ENCODE measurements at regions not wholly inside any gene's neighbourhood (a gene's known extent, or its start where the extent isn't known, plus 50 kb on each side); places are given as distances from the start of the nearest gene placed in this dataset.

DNA sequence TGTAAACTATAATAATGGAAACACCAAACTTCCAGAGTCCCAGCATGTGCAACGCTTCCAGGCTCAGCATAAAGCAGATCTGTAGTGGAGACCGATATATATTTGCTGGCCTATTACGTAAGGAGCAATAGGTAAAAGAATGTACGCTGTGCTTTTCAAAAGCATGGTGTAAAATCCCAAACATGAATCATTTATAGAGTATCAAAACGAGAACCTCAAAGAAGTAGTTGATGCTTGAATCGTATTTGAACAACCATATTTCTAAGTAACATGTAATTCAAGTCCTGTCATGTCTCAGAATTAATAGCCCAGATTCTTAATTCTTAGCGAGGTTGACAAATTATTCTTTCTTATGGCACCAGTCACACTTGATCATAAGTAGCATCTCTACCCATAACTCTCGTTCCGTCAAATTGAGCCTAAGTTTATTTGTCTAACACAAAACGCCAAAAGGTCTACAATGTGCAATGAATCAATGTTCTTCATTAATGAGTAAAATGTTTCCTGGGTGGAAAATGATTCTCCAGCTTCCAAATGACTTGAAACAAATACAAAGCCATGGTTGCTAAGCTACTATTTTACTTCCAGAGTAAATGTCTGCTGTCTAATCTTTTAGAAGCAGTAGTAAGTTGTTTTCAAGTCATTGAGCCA lies 811.5 kb upstream of the FRG1 start:
- TF ChIP-seq EZH2 (optimal IDR thresholded peaks at IDR 0.05; ENCODE audit: low read depth, low read length) (no peak), EZH2phosphoT487 (IDR thresholded peaks at IDR 0.05; ENCODE audit: low read length) (no peak)
- TF ChIP-seq, protein P1, sequence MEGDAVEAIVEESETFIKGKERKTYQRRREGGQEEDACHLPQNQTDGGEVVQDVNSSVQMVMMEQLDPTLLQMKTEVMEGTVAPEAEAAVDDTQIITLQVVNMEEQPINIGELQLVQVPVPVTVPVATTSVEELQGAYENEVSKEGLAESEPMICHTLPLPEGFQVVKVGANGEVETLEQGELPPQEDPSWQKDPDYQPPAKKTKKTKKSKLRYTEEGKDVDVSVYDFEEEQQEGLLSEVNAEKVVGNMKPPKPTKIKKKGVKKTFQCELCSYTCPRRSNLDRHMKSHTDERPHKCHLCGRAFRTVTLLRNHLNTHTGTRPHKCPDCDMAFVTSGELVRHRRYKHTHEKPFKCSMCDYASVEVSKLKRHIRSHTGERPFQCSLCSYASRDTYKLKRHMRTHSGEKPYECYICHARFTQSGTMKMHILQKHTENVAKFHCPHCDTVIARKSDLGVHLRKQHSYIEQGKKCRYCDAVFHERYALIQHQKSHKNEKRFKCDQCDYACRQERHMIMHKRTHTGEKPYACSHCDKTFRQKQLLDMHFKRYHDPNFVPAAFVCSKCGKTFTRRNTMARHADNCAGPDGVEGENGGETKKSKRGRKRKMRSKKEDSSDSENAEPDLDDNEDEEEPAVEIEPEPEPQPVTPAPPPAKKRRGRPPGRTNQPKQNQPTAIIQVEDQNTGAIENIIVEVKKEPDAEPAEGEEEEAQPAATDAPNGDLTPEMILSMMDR (IDR thresholded peaks at IDR 0.05; ENCODE audit: low read length) = no peak
- no peaks in the 10 kb centered on the region for H3K9me2 ChIP-seq (replicated peaks; ENCODE audit: insufficient read depth, low read length)
- no peak for DNase-seq
- no peaks in the 10 kb centered on the region for H3K4me1 ChIP-seq (ENCODE audit: low read length)
- no peak overlapping the region for H3K4me3 ChIP-seq (ENCODE audit: low read length)
- no peaks in the 10 kb centered on the region for H3K36me3 ChIP-seq (replicated peaks; ENCODE audit: insufficient read depth, low read length)
- no peaks in the 10 kb centered on the region for H3K79me2 ChIP-seq (ENCODE audit: low read length)
- no peaks in the 10 kb centered on the region for H4K20me1 ChIP-seq (ENCODE audit: insufficient read depth, low read length)
- H3K9me3 ChIP-seq (replicated peaks; ENCODE audit: insufficient read depth, low read length) = no peaks in the 10 kb centered on the region
- H3F3A ChIP-seq (ENCODE audit: insufficient read depth, low read length) = no peaks in the 10 kb centered on the region
- no peak overlapping the region for H3K27ac ChIP-seq (ENCODE audit: low read length)
- no peak overlapping the region for H3K4me2 ChIP-seq (ENCODE audit: low read depth, low read length)
- H3K27me3 ChIP-seq (replicated peaks; ENCODE audit: insufficient read depth, low read length) = no peaks in the 10 kb centered on the region
- no peak overlapping the region for H3K9ac ChIP-seq (ENCODE audit: low read length)
- no peak overlapping the region for H2AFZ ChIP-seq (ENCODE audit: low read length)

DNA sequence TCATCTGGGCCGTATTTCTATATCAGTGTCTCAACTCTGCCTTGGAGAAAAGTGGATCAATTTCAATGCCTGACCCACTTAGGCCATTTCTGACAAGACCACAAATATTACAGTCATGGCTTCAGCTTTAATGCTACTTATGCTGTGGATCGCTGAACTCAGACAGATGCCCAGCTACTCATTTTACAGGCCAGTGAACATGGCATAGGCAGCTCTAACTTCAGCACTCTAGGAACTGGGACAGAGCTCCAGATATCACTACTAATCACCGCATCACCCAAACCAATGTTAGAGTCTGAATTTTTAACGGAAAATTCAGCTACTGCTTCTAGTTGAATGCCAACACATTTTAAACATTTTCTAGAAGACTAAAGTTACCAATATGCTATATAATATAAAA lies 809.6 kb upstream of the FRG1 start:
- no peaks in the 10 kb centered on the region for H3K9me3 ChIP-seq (replicated peaks; ENCODE audit: insufficient read depth, low read length)
- H3K36me3 ChIP-seq (replicated peaks; ENCODE audit: insufficient read depth, low read length) = no peaks in the 10 kb centered on the region
- TF ChIP-seq, protein P1 (IDR thresholded peaks at IDR 0.05; ENCODE audit: low read length) = no peak
- TF ChIP-seq EZH2 (optimal IDR thresholded peaks at IDR 0.05; ENCODE audit: low read depth, low read length) = no peak
- no peak for TF ChIP-seq EZH2phosphoT487 (IDR thresholded peaks at IDR 0.05; ENCODE audit: low read length)
- H3K9me2 ChIP-seq (replicated peaks; ENCODE audit: insufficient read depth, low read length) = no peaks in the 10 kb centered on the region
- H3K27me3 ChIP-seq (replicated peaks; ENCODE audit: insufficient read depth, low read length) = no peaks in the 10 kb centered on the region
- no peak overlapping the region for H3K4me2 ChIP-seq (ENCODE audit: low read depth, low read length)
- no peaks in the 10 kb centered on the region for H3K4me1 ChIP-seq (ENCODE audit: low read length)
- no peaks in the 10 kb centered on the region for H4K20me1 ChIP-seq (ENCODE audit: insufficient read depth, low read length)
- H3K79me2 ChIP-seq (ENCODE audit: low read length) = no peaks in the 10 kb centered on the region
- H2AFZ ChIP-seq (ENCODE audit: low read length) = no peak overlapping the region
- no peak overlapping the region for H3K27ac ChIP-seq (ENCODE audit: low read length)
- H3K4me3 ChIP-seq (ENCODE audit: low read length) = no peak overlapping the region
- H3K9ac ChIP-seq (ENCODE audit: low read length) = no peak overlapping the region
- H3F3A ChIP-seq (ENCODE audit: insufficient read depth, low read length) = no peaks in the 10 kb centered on the region
- no peak for DNase-seq

DNA sequence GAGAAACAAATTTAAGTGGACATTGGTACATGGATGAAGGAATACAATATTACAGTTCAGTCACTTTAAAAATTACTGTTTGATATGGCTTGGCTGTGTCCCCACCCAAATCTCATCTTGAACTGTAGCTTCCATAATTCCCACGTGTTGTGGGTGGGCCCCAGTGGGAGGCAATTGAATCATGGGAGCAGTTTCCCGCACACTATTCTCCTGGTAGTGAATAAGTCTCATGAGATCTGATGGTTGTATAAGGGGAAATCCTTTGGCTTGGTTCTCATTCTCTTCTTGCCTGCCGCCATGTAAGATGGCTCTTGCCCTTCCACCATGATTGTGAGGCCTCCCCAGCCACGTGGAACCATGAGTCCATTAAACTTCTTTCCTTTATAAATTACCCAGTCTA lies 804.2 kb upstream of the FRG1 start:
- no peaks in the 10 kb centered on the region for H3K4me1 ChIP-seq (ENCODE audit: low read length)
- H3K27ac ChIP-seq (ENCODE audit: low read length) = no peak overlapping the region
- TF ChIP-seq EZH2 (optimal IDR thresholded peaks at IDR 0.05; ENCODE audit: low read depth, low read length) (no peak), EZH2phosphoT487 (IDR thresholded peaks at IDR 0.05; ENCODE audit: low read length) (no peak)
- TF ChIP-seq, protein P1 (IDR thresholded peaks at IDR 0.05; ENCODE audit: low read length) = no peak
- no peak overlapping the region for H3K9ac ChIP-seq (ENCODE audit: low read length)
- H3K9me3 ChIP-seq (replicated peaks; ENCODE audit: insufficient read depth, low read length) = no peaks in the 10 kb centered on the region
- no peaks in the 10 kb centered on the region for H3F3A ChIP-seq (ENCODE audit: insufficient read depth, low read length)
- H3K9me2 ChIP-seq (replicated peaks; ENCODE audit: insufficient read depth, low read length) = no peaks in the 10 kb centered on the region
- no peak overlapping the region for H2AFZ ChIP-seq (ENCODE audit: low read length)
- no peak for DNase-seq
- H3K36me3 ChIP-seq (replicated peaks; ENCODE audit: insufficient read depth, low read length) = no peaks in the 10 kb centered on the region
- H3K27me3 ChIP-seq (replicated peaks; ENCODE audit: insufficient read depth, low read length) = no peaks in the 10 kb centered on the region
- H4K20me1 ChIP-seq (ENCODE audit: insufficient read depth, low read length) = no peaks in the 10 kb centered on the region
- H3K4me3 ChIP-seq (ENCODE audit: low read length) = no peak overlapping the region
- H3K79me2 ChIP-seq (ENCODE audit: low read length) = no peaks in the 10 kb centered on the region
- no peak overlapping the region for H3K4me2 ChIP-seq (ENCODE audit: low read depth, low read length)
